EH (cell line): ENCODE measurements at regions not wholly inside any gene's neighbourhood (a gene's known extent, or its start where the extent isn't known, plus 50 kb on each side); places are given as distances from the start of the nearest gene placed in this dataset.

ENCODE experiments used
- DNase-seq: peaks from one replicate; pipeline ENCODE4 v3.0.0-alpha.2; 2015; ENCODE audit warnings: low read depth

DNA sequence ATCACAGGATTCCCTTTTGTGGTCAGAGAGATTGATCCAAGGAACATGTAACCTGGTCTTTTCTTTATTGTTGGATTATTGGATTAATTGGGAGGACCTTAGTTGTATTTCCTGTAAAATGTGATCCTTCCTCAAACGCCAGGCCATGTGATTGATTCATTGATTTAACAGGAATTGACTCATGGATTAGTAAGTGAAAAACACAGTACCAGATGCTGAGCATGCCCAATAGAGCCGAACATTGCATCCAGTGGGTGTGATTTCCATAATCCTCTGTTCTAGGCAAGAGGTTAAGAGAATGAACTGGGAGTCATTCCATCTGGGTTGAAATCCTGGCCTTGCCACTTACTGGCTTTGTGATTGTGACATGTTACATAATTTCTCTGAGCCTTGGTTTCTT is 522.3 kb downstream of the MAT2B start:
- no peak for DNase-seq

DNA sequence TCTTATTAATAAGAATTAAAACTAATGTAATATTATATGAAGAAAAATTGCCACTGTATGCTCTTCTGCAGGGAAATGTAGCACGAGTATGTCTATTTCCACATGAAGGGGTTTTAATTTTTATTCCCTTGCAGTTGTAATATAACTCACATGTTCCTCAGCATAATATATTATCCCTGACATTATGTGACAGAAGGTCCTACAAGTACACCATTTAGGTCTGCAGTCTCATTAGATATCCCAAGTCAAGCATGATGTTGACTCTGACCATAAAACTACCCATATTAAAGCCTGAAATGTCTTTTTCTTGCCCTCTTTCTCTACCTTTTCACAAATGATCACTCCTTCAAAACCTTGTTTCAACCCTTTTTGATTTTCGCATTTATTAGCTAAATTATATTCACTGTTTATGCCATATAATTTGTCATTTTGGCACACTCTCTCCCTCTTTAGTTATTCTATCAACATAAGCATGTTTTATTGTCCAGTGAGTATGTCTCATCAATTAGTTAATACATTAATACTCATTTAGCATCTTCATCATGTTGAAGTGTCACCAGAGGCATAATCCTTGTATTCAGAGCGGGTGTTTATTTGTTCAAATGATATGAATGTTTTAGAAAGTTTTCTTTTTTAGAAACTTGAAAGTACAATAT is 532.8 kb downstream of the MAT2B start:
- DNase-seq = no peak

DNA sequence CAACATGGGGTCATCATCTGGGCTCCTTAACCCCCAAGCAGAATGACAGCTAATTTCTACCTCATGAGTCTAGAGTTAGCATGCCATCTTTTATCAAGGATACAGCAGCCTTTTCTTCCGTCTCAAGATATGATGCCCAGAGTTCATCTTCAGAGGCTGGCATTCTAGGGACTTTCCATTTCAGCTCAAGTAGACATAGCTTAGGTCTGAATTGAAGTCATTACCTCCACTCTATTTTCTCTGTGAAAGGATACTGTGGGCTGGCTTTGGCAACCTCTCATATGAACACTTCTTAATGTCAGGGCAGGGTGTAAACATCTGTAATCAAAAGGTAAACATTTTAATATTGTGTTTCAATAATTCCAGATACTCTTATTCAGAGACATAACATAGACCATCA is 535.7 kb downstream of the MAT2B start:
- DNase-seq = no peak

DNA sequence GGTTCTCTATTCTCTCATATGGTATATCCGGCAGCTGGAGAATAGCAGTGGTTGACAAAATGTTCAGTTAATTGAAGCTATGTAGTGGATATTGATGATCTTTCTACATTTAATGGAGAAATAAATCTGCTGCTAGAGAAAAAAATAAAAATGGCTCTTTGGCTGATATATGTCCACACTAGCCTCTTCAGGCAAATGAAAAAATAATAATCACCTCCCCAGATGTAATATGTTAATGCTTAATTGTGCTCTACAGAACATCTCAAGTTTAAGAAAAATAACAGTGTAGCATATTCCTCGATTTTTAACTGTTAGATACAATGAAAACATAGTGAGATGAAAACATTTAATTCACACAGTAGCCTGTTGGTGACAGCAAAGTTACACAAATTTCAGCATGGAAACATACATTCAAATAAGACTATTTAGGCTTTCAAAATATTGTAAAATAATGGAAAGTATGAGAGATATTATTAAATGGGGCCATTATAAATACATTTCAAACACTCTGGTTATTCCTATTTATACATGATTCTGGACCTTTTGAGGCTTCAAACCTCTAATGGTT is 543.0 kb downstream of the MAT2B start:
- DNase-seq = no peak

DNA sequence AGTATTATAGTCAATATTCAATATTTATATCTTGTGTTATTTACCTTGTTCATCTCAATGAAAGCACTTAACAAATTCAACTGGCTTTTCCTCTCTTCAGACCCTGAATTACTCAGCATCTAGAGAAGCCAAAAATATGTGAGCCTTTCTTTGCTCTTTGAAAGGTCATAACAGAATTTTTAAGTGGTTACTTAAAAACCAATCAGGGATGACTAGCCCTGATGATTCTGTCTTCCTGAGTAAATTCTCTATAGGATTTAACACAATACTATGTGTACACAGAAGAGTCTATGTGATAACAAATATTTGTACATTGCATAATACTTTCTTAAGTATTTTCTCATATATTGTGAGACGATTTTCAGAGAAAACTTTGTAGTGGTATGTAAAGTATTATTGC is 546.3 kb downstream of the MAT2B start:
- no peak for DNase-seq

DNA sequence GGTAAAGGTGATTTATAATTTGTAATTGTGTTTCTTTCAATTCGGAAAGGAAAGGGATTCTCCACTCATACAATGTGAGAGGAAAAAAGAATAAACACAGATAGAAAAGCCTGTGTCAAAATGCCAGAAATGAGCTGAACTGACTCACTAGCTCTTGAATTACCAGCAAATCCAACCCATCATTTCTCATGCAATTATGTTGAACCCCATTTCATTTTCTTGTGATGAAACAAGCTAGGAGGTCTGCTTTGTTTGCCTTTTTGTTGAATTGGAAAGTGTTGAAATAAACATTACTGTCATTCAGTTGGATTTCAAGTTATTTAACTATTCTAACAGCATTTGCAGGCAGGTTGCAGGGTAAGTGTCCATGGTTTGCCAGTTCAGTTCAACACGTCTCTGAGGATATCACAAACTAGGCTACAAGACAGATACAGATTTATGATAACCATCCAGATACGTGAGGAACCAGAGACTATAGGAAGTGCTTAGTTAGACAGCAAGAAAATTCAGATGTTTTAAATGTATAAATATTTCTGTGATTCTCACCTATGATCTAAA is 547.2 kb downstream of the MAT2B start:
- DNase-seq = no peak

DNA sequence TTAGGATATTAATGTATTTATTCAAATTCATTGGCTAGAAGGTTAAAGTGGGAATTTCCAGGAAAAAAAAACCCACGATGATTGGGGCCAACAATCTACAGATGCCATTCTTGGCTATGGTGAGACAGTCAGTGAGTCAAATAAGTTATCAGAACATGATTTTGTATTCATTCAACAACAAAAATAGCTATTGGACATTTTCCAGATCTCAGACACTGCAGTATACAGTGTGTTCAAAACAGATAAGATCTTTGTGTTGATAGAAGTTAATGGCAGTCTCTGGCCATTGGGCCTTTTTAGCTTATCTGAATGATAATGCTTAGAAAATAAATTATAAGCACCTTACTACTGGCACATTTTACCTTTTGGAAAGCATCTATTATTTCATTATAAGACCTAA is 547.7 kb downstream of the MAT2B start:
- DNase-seq = no peak

DNA sequence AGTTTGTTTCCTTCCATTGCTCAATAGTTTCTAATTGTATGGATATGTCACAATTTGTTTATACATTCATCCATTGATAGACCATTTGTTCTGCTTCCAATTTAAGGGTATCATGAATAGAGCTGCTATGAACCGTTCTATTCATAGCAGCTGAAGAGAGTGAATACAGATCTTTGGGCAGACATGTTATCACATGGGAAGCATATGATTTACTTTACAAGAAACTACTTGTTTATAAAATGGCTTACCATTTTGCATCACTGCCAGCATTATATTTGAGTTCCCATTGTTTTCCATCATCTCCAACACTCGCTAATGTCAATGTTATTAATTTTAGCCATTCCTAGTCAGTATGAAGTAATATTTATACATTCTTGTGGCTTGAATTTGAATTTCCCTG is 549.0 kb downstream of the MAT2B start:
- DNase-seq = no peak

DNA sequence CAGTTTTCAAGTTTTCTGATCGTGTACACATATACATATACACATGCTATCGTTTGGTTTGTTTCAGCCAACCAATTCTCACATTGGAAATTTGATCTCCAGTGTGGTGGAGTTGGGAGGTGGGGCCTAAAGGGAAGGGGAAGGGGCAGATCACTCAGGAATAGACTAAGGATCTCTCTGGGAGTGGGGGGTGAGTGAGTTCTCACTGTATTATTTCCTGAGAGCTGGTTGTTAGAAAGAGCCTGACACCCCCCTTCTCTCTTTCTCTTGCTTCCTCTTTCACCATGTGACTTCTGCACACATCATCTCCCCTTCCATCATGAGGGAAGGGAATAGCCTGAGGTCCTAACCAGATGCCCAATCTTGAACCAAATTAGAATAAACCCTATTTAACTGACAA is 551.7 kb downstream of the MAT2B start:
- DNase-seq = no peak

DNA sequence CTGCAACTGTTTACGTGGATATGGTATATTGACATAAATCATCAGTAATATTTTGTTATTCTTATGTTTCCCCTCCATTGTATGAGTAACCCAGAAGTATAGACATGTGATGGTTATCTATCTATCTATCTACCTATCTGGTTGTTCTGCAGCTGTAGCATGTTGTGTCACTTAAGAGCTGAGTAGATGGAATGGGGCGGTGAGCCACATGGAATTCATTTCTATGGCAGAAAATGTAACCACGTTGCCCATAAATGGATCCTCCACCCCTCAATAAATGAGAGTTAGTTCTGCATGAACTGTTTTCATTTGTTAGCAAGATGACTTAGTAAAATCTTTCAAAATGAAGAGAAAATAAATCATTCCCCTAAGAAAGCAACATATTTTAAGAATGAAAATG is 553.2 kb downstream of the MAT2B start:
- DNase-seq = no peak

DNA sequence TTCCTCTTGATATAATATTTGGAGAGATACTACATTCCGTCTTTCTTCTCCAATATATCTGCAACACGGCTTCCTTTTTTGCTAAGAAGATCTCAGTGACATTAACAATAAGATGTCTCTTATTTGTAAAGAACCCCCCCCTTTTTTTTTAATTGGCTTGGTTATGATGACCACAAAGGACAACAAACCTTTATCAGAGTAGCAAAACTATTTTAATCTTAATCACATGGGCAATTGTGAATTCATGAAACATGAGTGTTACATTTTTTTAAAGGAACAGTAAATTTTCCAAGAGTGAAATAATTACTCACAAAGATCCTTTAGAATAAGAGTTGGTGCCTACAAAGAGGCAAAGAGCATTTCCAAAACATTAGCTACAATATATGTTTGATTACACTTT is 554.1 kb downstream of the MAT2B start:
- DNase-seq = no peak

DNA sequence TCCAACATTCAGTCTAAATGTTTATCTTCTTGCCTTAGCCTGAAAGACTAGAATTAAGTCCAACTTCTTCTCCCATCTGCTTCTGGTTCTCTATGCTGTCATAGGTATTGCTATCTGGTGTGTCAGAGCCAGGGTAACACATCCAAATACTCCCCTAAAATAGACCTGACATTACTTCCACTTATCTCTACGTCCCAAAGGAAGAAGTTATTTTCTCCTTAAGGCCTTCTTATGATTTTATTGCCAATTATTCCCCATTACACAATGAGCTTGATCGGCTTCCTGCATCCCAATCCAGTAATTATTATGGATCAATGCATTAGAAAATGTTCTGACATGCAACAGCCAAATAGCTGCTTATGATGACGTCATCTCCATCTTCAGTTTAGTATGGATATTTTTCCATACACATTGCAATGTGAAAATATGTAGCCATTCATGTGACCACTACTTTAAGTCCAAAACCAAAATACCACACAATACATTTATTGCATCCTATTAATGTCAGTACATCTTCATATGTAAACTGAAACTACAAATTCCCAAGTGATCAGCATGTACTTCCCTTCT is 555.5 kb downstream of the MAT2B start:
- DNase-seq = no peak

DNA sequence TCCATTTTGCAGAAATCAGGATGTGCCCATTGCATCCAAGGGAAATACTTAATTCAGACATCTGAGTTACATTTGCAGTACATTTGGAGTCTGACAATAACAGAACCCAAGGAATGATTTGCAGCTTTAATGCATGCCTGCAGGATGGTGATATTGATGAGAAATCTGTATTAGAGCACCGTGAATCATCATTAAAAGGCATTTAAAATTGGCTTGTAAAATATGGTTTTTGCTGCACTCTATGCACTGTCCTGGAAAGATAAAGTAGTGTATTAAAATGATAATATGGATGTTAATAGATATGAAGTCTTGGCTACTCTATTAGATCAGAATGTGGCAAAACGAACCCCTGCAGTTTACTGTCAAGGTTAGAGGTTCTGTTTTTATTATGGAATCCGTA is 556.9 kb downstream of the MAT2B start:
- DNase-seq = no peak

DNA sequence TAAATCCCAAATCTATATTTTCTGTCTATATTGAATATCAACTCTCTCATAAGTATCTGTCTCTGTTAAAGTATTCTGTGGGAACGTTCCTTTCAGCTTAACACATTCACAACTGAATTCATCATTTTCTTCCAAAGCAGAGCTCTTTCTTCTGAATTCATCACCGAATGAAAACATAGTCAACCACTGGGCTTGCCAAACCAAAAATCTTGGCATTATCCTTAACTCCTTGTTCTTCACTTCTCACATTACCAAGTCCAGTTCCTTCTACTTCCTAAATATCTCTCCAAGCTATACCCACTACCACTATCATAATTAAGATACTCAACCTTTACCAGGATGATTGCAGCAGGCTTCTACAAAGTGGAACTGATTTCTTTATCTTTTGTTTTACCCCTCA is 559.8 kb downstream of the MAT2B start:
- no peak for DNase-seq

DNA sequence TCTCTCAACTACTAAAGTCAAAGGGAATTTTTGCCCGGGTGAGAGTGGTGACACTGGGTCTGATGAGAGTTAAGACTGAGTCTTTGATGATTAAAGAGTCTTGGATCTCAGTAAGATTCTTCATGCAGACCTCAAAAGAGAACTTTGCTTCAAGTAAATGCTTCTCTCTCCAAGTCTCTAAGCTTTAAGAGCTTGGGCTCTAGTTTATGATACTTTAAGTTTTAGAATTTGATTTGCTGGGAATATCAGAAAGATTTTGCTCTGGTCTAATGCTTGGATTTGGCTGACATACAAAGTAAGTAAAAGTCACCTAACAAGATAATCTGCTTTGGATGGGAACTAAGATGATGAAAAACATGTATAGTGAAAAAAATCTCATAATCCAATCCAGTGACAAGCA is 566.3 kb downstream of the MAT2B start:
- DNase-seq = no peak

DNA sequence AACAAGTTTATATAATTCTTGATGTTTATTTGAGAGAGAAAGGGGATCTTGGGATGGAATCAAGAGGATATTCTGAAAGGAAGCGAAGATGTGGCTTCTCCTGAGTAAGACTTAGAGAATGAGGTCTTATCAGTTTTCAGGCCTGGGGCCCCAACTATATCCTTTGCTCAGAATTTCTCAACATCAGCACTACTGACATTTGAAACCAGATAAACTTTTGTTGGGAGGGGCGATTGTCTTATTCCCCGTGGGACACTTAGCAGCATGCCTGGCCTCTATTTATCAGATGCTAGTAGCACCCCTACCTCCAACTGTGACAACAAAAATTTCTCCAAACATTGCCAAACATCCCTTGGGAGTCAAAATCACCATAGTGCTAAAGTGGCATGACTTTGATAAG is 567.7 kb downstream of the MAT2B start:
- DNase-seq = no peak

DNA sequence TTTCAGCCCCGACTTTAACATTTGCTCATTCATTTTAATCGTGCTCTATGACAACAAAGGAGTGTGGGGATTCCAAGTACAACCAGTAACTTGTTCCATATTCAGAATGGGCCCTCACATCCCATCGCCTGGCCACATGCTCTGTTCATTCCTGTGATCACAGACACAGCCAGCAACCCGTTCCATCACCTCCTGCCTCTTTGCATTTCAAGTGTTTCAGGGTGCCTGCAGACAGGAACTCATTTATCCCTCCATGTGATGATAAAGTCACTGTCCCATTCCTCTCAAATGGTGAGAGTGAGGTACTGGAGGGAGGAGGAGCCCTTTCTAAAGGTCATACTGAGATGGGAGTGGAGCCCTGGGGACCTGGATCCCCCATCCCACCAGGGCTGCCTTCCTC is 571.1 kb downstream of the MAT2B start:
- no peak for DNase-seq

DNA sequence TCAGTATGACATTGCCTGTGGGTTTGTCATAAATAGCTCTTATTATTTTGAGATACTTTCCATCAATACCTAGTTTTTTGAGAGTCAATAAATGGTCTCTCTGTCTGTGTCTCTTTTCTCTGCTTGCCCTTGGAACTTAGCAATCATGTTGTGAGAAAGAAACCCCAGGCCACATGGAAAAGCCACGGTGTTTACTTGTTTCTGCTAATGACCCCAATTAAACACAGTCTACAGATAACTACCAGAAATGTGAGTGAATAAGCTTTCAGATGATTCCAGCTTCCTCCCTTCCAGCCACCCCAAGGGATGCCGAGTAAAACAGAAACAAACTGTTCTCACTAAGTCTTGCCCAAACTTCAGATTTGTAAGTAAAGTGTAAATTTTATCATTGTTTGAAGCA is 584.9 kb downstream of the MAT2B start:
- no peak for DNase-seq

DNA sequence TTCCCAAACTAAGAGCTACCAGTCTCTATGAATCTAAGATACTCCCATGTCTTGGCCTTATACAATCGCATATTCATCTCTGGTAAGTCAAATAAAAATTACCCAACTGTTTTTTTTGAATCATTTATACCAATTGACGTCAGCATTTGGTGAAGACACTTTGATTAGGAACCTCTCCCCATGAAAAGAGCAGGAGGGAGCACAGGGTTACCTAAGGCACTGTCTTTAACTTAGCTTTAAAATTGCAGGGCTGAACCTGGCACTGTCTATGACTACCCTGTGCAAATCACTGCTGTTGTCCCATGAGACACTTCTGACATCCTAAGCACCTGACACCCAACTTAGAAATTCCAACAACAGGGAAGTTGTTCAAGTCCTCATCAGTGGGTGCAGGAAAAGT is 586.4 kb downstream of the MAT2B start:
- DNase-seq = no peak

DNA sequence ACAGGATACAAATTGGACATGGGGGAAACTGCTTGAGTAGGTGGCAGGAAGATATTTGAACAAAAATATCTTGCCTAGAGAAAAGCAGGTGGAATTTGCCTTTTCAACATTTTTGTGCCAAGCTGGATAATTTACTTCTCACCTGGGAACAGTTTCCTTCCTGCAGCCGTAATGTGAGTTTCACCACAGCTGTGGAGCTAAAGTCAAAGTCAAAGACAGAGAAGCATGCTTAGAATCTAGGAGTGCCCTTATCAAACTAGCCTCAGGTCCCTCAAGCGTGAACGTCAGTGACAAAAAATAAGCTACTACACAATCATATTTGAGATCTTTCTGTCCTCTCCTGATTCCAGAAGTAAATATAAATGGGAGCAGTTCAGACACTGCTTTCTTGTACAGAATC is 588.9 kb downstream of the MAT2B start:
- DNase-seq = no peak

DNA sequence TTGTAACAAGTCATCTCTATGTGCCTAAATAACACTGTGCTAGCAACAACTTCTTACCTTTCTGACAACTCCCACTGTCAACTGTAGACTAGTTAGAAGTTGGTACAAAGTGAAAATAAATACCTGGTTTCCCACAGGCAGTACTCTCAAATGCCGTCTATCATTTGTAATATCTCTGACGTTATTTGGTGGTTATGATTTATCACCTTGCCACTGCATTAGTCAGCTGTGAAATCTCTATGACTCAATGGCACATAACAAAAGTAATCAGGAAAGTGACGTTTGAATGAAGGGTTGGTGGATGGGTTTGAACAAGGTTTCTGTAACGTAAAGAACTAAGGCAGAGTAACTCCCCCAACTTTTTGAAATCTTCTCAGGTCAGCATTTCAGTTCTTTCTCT is 592.3 kb downstream of the MAT2B start:
- no peak for DNase-seq

DNA sequence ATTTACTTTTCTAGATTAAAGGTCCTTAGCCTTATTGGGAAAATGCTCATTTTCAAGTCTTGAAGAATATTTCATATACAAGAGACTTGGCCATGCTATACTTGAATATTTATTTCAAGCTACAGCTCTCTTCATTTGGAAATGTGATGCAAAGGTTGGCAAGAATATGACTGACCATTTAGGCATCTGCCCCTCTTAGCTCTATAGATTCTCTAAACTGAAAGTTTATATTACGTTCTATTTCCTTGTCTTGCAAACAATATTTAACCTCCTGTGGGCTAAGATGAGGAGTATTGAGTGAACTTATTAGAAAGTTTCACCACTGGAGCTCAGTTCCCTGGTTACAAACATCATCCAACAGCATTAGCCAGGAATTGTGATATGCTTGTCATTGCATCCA is 593.1 kb downstream of the MAT2B start:
- DNase-seq = no peak

DNA sequence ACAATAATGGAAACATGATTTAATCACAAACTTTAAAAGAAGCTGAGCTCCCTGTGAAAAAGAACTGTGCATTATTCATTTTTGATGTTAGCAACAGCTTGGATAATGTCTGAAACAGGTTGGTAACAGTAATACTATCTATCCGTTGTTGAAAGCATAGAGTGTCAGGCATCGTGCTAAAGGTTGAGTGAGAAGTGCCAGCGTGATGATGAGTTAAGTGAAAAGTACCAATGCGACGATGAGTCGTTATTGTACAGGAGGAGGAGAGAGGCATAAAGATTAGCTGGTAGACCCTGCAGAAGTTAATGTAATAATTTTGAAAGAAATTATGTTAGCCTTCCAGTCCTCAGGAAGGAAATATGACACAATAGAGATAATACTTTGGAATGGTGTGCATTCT is 593.6 kb downstream of the MAT2B start:
- DNase-seq = no peak

DNA sequence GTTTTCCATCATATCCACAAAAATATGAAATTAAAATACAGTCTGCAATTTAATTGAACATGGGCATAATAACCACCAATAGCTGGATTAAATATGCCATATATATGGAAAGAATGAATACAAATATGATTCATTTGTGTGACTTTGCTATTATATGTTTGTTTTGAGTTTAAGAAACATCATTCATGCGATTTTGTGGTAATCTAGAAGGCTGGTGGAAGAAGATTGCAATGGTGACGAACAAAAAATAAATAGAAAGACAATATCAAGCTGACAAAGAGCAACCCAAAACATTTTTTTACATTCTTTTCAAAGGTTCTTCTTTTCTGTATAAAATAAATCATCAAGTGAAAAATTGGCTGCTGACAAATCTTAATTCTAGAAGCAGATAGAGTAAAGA is 610.0 kb downstream of the MAT2B start:
- no peak for DNase-seq
